ENCODE measurements at regions not wholly inside any gene's neighbourhood (a gene's known extent, or its start where the extent isn't known, plus 50 kb on each side); places are given as distances from the start of the nearest gene placed in this dataset.

DNA sequence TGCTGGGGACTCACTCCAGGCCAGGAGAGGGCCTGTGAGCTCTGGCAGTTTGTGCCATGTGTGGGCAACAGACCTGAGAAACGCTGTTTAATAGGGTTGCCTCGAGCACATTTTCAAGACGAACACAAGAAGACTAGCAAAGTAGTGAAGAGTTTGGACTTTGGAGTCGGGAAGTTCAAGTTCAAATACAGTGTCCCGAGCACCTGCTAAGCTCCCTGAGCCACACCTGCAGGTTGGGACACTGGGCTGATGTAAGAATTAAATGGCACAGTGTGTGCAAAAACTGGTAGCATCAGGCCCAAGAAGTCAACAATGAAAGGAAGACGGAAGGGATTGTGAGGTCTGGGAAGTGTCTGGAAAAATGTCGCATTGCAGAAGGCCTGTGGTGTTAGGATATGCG, 112.8 kb upstream of the PABPC3 start:
- TF ChIP-seq CTCF (conservative IDR thresholded peaks at IDR 0.05; ENCODE audit: low read length) (no peak), EZH2phosphoT487 (IDR thresholded peaks at IDR 0.05; ENCODE audit: borderline replicate concordance, low read depth, low read length) (no peak)
